Pons (tissue), 1 donor: ENCODE measurements at regions not wholly inside any gene's neighbourhood (a gene's known extent, or its start where the extent isn't known, plus 50 kb on each side); places are given as distances from the start of the nearest gene placed in this dataset.
"Not testable (repeated sequence)": the region's sequence is repeated elsewhere in the genome, so short reads cannot be mapped to it uniquely, and the experiment has no call there.

Experiments
- DNase-seq: peaks from one replicate; pipeline ENCODE4 v3.0.0-alpha.2; 2016; ENCODE audit warnings: low spot score

GRCh38 chr10:94230134-94230785 is 132.5 kb downstream of the NOC3L start:
- DNase-seq: no peak

GRCh38 chr10:94232711-94233383 is 129.9 kb downstream of the NOC3L start:
- no peak for DNase-seq

GRCh38 chr10:94235461-94235860 is 127.3 kb downstream of the NOC3L start:
- DNase-seq: no peak

- no peak for DNase-seq
These were observed 124.6 kb downstream of the NOC3L start for GRCh38 chr10:94238006-94238617.

GRCh38 chr10:94239696-94240095 is 123.0 kb downstream of the NOC3L start:
- DNase-seq: no peak

GRCh38 chr10:94240491-94240890 is 122.2 kb downstream of the NOC3L start:
- no peak for DNase-seq

GRCh38 chr10:94240901-94241300 is 121.8 kb downstream of the NOC3L start:
- no peak for DNase-seq

GRCh38 chr10:94251098-94251497 is 111.6 kb downstream of the NOC3L start:
- DNase-seq: no peak

GRCh38 chr10:94251568-94251967 is 111.2 kb downstream of the NOC3L start:
- DNase-seq: no peak

- not testable (repeated sequence) for DNase-seq
These were observed 105.3 kb downstream of the NOC3L start for GRCh38 chr10:94257407-94257806.

- DNase-seq: no peak
These were observed 102.3 kb downstream of the NOC3L start for GRCh38 chr10:94260455-94260854.

GRCh38 chr10:94264085-94264484 is 98.7 kb downstream of the NOC3L start:
- DNase-seq: no peak

GRCh38 chr10:94266091-94266490 is 96.6 kb downstream of the NOC3L start:
- no peak for DNase-seq

- DNase-seq: no peak
These were observed 94.1 kb downstream of the NOC3L start for GRCh38 chr10:94268652-94269051.

- DNase-seq: peak; percentile 18
These were observed 88.5 kb downstream of the NOC3L start for GRCh38 chr10:94274142-94274787.

GRCh38 chr10:94276140-94276539 is 86.6 kb downstream of the NOC3L start:
- no peak for DNase-seq

- no peak for DNase-seq
These were observed 85.3 kb downstream of the NOC3L start for GRCh38 chr10:94277450-94277849.

- peak; percentile 30 for DNase-seq
These were observed 82.7 kb downstream of the NOC3L start for GRCh38 chr10:94279835-94280709.

- no peak for DNase-seq
These were observed 81.1 kb downstream of the NOC3L start for GRCh38 chr10:94281654-94282053.

GRCh38 chr10:94282369-94282768 is 80.4 kb downstream of the NOC3L start:
- DNase-seq: no peak
